ENCODE measurements at regions not wholly inside any gene's neighbourhood (a gene's known extent, or its start where the extent isn't known, plus 50 kb on each side); places are given as distances from the start of the nearest gene placed in this dataset.
"Not testable (repeated sequence)": the region's sequence is repeated elsewhere in the genome, so short reads cannot be mapped to it uniquely, and the experiment has no call there.

- H3K4me3 Mint-ChIP-seq: no peak overlapping the region
- intact Hi-C loops (cut with micrococcal nuclease): no loop called here
- no peaks in the 10 kb centered on the region for H3K9me3 Mint-ChIP-seq
- H3K27me3 Mint-ChIP-seq: no peaks in the 10 kb centered on the region
- H3K4me1 Mint-ChIP-seq (ENCODE audit: low read depth): no peaks in the 10 kb centered on the region
- no peaks in the 10 kb centered on the region for H3K36me3 Mint-ChIP-seq (ENCODE audit: low read depth)
- H3K27ac Mint-ChIP-seq: no peak overlapping the region
Observed at GRCh38 chr1:29626726-29627125, 390.4 kb downstream of the PTPRU start.

DNA sequence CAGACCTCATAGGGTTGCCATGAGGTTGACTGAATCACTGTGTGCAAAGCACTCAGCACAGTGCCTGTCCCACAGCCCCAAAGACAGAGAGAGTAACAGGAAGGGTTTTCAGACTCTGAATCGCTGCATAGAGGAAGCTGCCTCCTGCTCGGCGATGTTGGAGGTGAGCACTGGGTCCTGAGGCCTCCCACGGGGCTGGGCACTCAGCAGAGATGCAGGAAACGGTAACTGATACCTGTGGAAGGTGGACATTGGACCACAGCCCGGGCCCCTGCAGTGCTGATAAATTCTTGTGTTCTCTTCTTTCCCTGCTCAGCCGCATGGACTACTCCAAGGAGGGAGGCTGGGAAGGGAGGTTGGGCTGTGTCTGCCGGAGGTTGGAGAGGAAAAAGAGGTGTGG lies 389.7 kb downstream of the PTPRU start:
- H3K27me3 Mint-ChIP-seq: no peaks in the 10 kb centered on the region
- H3K9me3 Mint-ChIP-seq: no peaks in the 10 kb centered on the region

GRCh38 chr1:29625084-29625420 lies 388.7 kb downstream of the PTPRU start:
- H3K36me3 Mint-ChIP-seq (ENCODE audit: low read depth): no peaks in the 10 kb centered on the region
- intact Hi-C loops (cut with micrococcal nuclease): no loop called here
- H3K27me3 Mint-ChIP-seq: no peaks in the 10 kb centered on the region
- no peak overlapping the region for H3K27ac Mint-ChIP-seq
- H3K4me1 Mint-ChIP-seq (ENCODE audit: low read depth): no peaks in the 10 kb centered on the region
- no peak overlapping the region for H3K4me3 Mint-ChIP-seq
- no peaks in the 10 kb centered on the region for H3K9me3 Mint-ChIP-seq

More for the DNA sequence above, 389.7 kb downstream of the PTPRU start:
- Mint-ChIP-seq H3K36me3 (ENCODE audit: low read depth) (no peaks in the 10 kb centered on the region), H3K4me1 (ENCODE audit: low read depth) (no peaks in the 10 kb centered on the region), H3K4me3 (no peak overlapping the region), H3K27ac (no peak overlapping the region)
- intact Hi-C loops (cut with micrococcal nuclease): no loop called here

GRCh38 chr1:29624320-29625083 lies 388.2 kb downstream of the PTPRU start:
- H3K27me3 Mint-ChIP-seq: no peaks in the 10 kb centered on the region
- no peak overlapping the region for H3K27ac Mint-ChIP-seq
- H3K4me1 Mint-ChIP-seq (ENCODE audit: low read depth): no peaks in the 10 kb centered on the region

GRCh38 chr1:29623501-29623900 lies 387.2 kb downstream of the PTPRU start:
- Mint-ChIP-seq H3K4me3 (no peak overlapping the region), H3K4me1 (ENCODE audit: low read depth) (no peaks in the 10 kb centered on the region), H3K27ac (no peak overlapping the region), H3K36me3 (ENCODE audit: low read depth) (no peaks in the 10 kb centered on the region), H3K27me3 (no peaks in the 10 kb centered on the region), H3K9me3 (no peaks in the 10 kb centered on the region)
- intact Hi-C loops (cut with micrococcal nuclease): no loop called here

More at GRCh38 chr1:29624320-29625083, 388.2 kb downstream of the PTPRU start:
- Mint-ChIP-seq H3K36me3 (ENCODE audit: low read depth) (no peaks in the 10 kb centered on the region), H3K4me3 (no peak overlapping the region), H3K9me3 (no peaks in the 10 kb centered on the region)
- intact Hi-C loops (cut with micrococcal nuclease): no loop called here

GRCh38 chr1:29621826-29622435 lies 385.6 kb downstream of the PTPRU start:
- intact Hi-C loops (cut with micrococcal nuclease): no loop called here
- Mint-ChIP-seq H3K27ac (no peak overlapping the region), H3K4me1 (ENCODE audit: low read depth) (no peaks in the 10 kb centered on the region), H3K4me3 (no peak overlapping the region), H3K9me3 (no peaks in the 10 kb centered on the region), H3K36me3 (ENCODE audit: low read depth) (no peaks in the 10 kb centered on the region), H3K27me3 (peaks cover 1% of the 10 kb centered on the region)

DNA sequence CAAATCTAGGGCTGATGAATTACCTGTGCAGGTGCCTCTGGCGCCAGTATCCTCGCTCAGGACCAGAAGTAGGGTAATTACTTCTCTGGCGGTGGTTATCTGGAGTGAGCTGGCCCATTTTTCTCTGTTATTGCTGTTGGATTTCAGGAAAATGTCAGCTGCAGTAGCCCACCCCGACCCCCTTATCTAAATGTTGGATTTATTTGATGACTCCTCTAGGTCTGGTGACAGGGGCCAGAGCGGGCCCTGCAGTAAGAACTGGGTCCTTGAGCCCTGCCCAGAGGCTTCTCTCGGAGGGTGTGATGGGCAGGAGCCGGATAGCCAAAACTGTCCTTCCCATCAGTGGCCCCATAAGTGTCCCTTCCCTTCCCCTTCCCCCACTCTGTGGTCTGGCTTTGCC lies 384.3 kb downstream of the PTPRU start:
- peaks cover 1% of the 10 kb centered on the region for H3K27me3 Mint-ChIP-seq
- intact Hi-C loops (cut with micrococcal nuclease): no loop called here

GRCh38 chr1:29607236-29607635 lies 370.9 kb downstream of the PTPRU start:
- H3K27me3 Mint-ChIP-seq: peaks cover 1% of the 10 kb centered on the region
- no peaks in the 10 kb centered on the region for H3K4me1 Mint-ChIP-seq (ENCODE audit: low read depth)
- no peaks in the 10 kb centered on the region for H3K36me3 Mint-ChIP-seq (ENCODE audit: low read depth)
- intact Hi-C loops (cut with micrococcal nuclease): no loop called here
- no peak overlapping the region for H3K27ac Mint-ChIP-seq
- H3K9me3 Mint-ChIP-seq: no peaks in the 10 kb centered on the region
- H3K4me3 Mint-ChIP-seq: no peak overlapping the region

More for the DNA sequence above, 384.3 kb downstream of the PTPRU start:
- no peaks in the 10 kb centered on the region for H3K36me3 Mint-ChIP-seq (ENCODE audit: low read depth)
- H3K4me3 Mint-ChIP-seq: no peak overlapping the region
- no peaks in the 10 kb centered on the region for H3K4me1 Mint-ChIP-seq (ENCODE audit: low read depth)
- no peak overlapping the region for H3K27ac Mint-ChIP-seq
- H3K9me3 Mint-ChIP-seq: no peaks in the 10 kb centered on the region

DNA sequence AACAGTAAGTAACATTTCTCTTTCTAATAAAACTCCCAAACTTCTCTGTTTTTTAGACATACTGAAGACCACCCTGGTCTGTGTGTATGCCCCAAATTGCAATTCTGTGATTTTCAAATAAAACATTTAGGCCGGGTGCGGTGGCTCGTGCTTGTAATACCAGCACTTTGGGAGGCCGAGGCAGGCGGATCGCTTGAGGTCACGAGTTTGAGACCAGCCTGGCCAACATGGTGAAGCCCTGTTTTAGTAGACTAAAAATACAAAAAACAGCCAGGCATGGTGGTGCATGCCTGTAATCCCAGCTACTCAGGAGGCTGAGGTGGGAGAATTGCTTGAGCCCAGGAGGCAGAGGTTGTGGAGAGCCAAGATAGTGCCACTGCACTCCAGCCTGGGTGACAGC lies 368.5 kb downstream of the PTPRU start:
- H3K4me3 Mint-ChIP-seq; H3K9me3 Mint-ChIP-seq; H3K36me3 Mint-ChIP-seq (ENCODE audit: low read depth); H3K27me3 Mint-ChIP-seq; intact Hi-C loops (cut with micrococcal nuclease); H3K27ac Mint-ChIP-seq; H3K4me1 Mint-ChIP-seq (ENCODE audit: low read depth): not testable (repeated sequence)

GRCh38 chr1:29603622-29604021 lies 367.3 kb downstream of the PTPRU start:
- intact Hi-C loops (cut with micrococcal nuclease): no loop called here
- Mint-ChIP-seq H3K36me3 (ENCODE audit: low read depth) (no peaks in the 10 kb centered on the region), H3K4me3 (no peak overlapping the region), H3K9me3 (no peaks in the 10 kb centered on the region), H3K27ac (no peak overlapping the region), H3K27me3 (peaks cover 4% of the 10 kb centered on the region), H3K4me1 (ENCODE audit: low read depth) (no peaks in the 10 kb centered on the region)

DNA sequence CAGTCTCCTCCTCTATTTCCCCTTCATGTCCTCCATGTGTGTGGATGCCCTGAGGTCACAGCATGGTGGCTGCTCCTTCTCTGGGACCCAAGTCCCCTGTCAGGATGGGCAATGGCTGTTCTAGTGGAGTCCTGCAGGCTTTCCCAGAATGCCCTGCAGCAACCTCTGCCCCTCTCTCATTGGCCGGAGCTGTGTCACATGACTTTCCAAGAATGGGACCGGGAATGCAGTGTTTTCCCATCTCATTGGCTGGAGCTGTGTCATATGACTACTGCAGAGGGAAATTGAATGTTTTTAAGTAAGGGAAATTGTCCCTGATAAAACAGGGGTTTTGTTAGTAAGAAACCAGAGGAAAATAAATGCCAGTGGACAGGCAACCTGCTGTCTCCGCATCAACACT lies 365.9 kb downstream of the PTPRU start:
- Mint-ChIP-seq H3K27me3 (peaks cover 4% of the 10 kb centered on the region), H3K9me3 (no peaks in the 10 kb centered on the region), H3K36me3 (ENCODE audit: low read depth) (no peaks in the 10 kb centered on the region), H3K27ac (no peak overlapping the region), H3K4me1 (ENCODE audit: low read depth) (no peaks in the 10 kb centered on the region), H3K4me3 (no peak overlapping the region)
- intact Hi-C loops (cut with micrococcal nuclease): no loop called here

DNA sequence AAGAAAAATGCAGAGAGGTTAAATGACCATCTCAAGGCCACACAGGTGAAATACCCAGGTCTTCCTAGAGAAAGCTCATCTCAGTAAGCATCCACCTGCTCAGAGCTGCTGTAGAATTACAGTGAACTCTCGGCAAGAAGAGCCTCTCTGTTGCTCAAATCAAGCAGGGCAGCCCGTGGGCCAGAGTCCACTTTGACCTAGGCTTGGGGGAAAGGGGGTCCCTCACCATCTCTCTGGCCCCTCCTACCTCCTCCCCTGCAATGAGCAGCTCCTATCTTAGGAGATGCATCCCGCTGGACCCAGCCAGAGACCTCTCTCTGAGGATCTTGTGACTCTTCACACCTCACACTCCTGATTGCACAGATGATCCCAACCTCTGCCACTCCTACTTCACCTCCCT lies 364.7 kb downstream of the PTPRU start:
- Mint-ChIP-seq H3K27me3 (peaks cover 4% of the 10 kb centered on the region), H3K4me3 (no peak overlapping the region), H3K9me3 (no peaks in the 10 kb centered on the region), H3K27ac (no peak overlapping the region), H3K36me3 (ENCODE audit: low read depth) (no peaks in the 10 kb centered on the region), H3K4me1 (ENCODE audit: low read depth) (no peaks in the 10 kb centered on the region)
- intact Hi-C loops (cut with micrococcal nuclease): no loop called here

GRCh38 chr1:29599826-29600225 lies 363.5 kb downstream of the PTPRU start:
- Mint-ChIP-seq H3K27me3 (peaks cover 4% of the 10 kb centered on the region), H3K9me3 (no peaks in the 10 kb centered on the region), H3K27ac (no peak overlapping the region), H3K36me3 (ENCODE audit: low read depth) (no peaks in the 10 kb centered on the region), H3K4me3 (no peak overlapping the region), H3K4me1 (ENCODE audit: low read depth) (no peaks in the 10 kb centered on the region)
- intact Hi-C loops (cut with micrococcal nuclease): no loop called here

DNA sequence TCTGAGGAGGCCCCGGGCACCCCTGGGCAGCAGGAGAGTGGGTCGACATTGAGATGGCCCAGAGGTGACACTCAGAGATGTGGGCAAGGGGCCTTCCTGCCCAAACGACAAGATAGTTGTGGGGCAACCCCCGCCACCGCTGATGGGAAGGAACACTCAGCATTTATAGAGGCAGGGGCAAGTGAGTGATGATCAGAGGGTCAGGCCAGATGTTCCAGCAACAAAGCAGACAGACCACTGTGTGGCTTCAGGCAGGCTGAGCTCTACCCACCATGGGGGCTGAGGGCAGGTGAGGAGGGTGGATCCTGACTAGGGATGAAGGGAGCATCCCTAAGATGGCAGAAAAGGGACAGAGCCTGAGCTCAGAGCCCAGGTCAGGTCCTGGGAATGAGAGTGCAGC lies 362.7 kb downstream of the PTPRU start:
- Mint-ChIP-seq H3K27me3 (peaks cover 3% of the 10 kb centered on the region), H3K4me3 (no peak overlapping the region), H3K4me1 (ENCODE audit: low read depth) (no peaks in the 10 kb centered on the region), H3K36me3 (ENCODE audit: low read depth) (no peaks in the 10 kb centered on the region), H3K9me3 (no peaks in the 10 kb centered on the region), H3K27ac (no peak overlapping the region)
- intact Hi-C loops (cut with micrococcal nuclease): no loop called here

DNA sequence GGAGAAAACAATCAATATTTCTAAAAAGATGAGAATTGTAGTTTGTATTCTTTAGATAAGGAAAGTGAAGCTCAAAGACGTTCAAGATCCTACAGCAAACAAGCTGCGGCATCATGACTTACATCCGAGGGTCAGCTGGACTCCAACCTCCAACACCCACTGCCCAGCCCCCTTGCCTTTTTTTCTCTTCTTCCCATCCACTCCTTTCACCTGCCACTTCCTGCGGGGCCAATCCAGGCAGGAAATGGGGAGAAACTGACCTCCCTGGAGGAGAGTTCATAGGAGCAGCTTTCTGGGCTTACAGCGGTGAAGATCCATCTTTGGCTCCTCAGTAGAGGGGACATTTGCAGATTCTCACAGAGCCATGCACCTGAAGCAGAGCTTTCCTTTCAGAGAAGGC lies 361.5 kb downstream of the PTPRU start:
- Mint-ChIP-seq H3K4me1 (ENCODE audit: low read depth) (no peaks in the 10 kb centered on the region), H3K27me3 (peaks cover 2% of the 10 kb centered on the region), H3K4me3 (no peak overlapping the region), H3K27ac (no peak overlapping the region), H3K36me3 (ENCODE audit: low read depth) (no peaks in the 10 kb centered on the region), H3K9me3 (no peaks in the 10 kb centered on the region)
- intact Hi-C loops (cut with micrococcal nuclease): no loop called here

Measured in dendritic cell treated with granulocyte-macrophage colony-stimulating factor and Interleukin-4, amounts not matched to agents 40 ng/mL and 50 ng/mL, for 4 days (primary cell).